Endothelial cell of umbilical vein (primary cell): ENCODE measurements at regions not wholly inside any gene's neighbourhood (a gene's known extent, or its start where the extent isn't known, plus 50 kb on each side); places are given as distances from the start of the nearest gene placed in this dataset.
"Not testable (repeated sequence)": the region's sequence is repeated elsewhere in the genome, so short reads cannot be mapped to it uniquely, and the experiment has no call there.

Experiments
- BruUV-seq: library from RNA; stranded (reverse); fragments of 400-500 nt; replicated peaks from 2 replicates; lab custom pipeline; 2021; lab: Mats Ljungman, UMichigan
- CTCF ChIA-PET: fragments of 300-600, 350-600 bp; sonication (Branson Sonifier 250); formaldehyde crosslinking; loops from one replicate; lab custom pipeline; 2021; ENCODE audit warnings: antibody characterized with exemption, inconsistent platforms; lab: Charles Lee
- POLR2A ChIA-PET: fragments of 300-600, 350-600 bp; sonication (Branson Sonifier 250); formaldehyde crosslinking; loops from one replicate; lab custom pipeline; 2021; ENCODE audit warnings: antibody characterized with exemption, inconsistent platforms; lab: Charles Lee
- DNase-seq: peaks from one replicate; pipeline ENCODE4 v3.0.0-alpha.2; 2011; ENCODE audit warnings: low read depth, low spot score
- FAIRE-seq: peaks from 2 replicates; lab custom pipeline; 2011; peaks lifted over from hg19 to GRCh38; lab: Jason Lieb, UNC
- H2AFZ ChIP-seq: 2 replicates; pipeline ENCODE4 v1.6.0; 2012; ENCODE audit warnings: low read depth, low read length, control low read depth, inconsistent platforms
- H3K27ac ChIP-seq: 2 replicates; pipeline ENCODE4 v1.5.1; 2011; ENCODE audit warnings: low read depth, mild to moderate bottlenecking, control low read depth, low read length, moderate library complexity; ENCODE audit not compliant: insufficient read depth
- H3K27me3 ChIP-seq, 2 experiments: 2 replicates each; pipeline versions ENCODE4 v1.6.0 to v1.6.1; 2011; ENCODE audit warnings: low read length in 2 of 2, mixed read lengths in 1 of 2; ENCODE audit not compliant: control insufficient read depth in 2 of 2, insufficient read depth in 2 of 2
- H3K36me3 ChIP-seq, 2 experiments: 2 replicates in 1 of 2; 3 replicates in 1 of 2; pipeline ENCODE4 v1.5.1; 2011; ENCODE audit warnings: low read length in 2 of 2, mild to moderate bottlenecking in 1 of 2, moderate library complexity in 1 of 2; ENCODE audit not compliant: control insufficient read depth in 2 of 2, insufficient read depth in 2 of 2; ENCODE audit errors: extremely low read depth in 1 of 2
- H3K4me1 ChIP-seq: 3 replicates; pipeline ENCODE4 v1.5.1; 2011; ENCODE audit warnings: mild to moderate bottlenecking, low read length; ENCODE audit not compliant: control insufficient read depth, insufficient read depth; ENCODE audit errors: extremely low read depth
- H3K4me2 ChIP-seq: 2 replicates; pipeline ENCODE4 v1.6.1; 2011; ENCODE audit warnings: low read length, control low read depth, mixed read lengths; ENCODE audit not compliant: insufficient read depth
- H3K4me3 ChIP-seq, 3 experiments: fragments of 200-600 bp in 1 of 3; sonication (generic), shearing (Covaris generic) in 1 of 3; replicated peaks in 1 of 3; 2 replicates each; pipeline ENCODE4 v1.5.1; 2011 to 2016; ENCODE audit warnings: control low read depth in 3 of 3, low read length in 3 of 3, mild to moderate bottlenecking in 2 of 3, inconsistent platforms in 1 of 3, low read depth in 1 of 3, moderate library complexity in 1 of 3; ENCODE audit not compliant: insufficient read depth in 1 of 3
- H3K79me2 ChIP-seq: 2 replicates; pipeline ENCODE4 v1.6.0; 2012; ENCODE audit warnings: low read length, inconsistent platforms; ENCODE audit not compliant: control insufficient read depth, insufficient read depth
- H3K9ac ChIP-seq: replicated peaks from 2 replicates; pipeline ENCODE3; 2011; ENCODE audit warnings: low read length, control low read depth; ENCODE audit not compliant: insufficient read depth; ENCODE audit errors: extremely low read depth
- H3K9me1 ChIP-seq: replicated peaks from 3 replicates; pipeline ENCODE4 v1.6.0; 2011; ENCODE audit warnings: mild to moderate bottlenecking, low read length; ENCODE audit not compliant: control insufficient read depth, insufficient read depth; ENCODE audit errors: extremely low read depth
- H3K9me3 ChIP-seq: replicated peaks from 2 replicates; pipeline ENCODE4 v1.5.1; 2012; ENCODE audit warnings: low read length, inconsistent platforms; ENCODE audit not compliant: control insufficient read depth, insufficient read depth
- H4K20me1 ChIP-seq: replicated peaks from 2 replicates; pipeline ENCODE3; 2011; ENCODE audit warnings: mild to moderate bottlenecking, low read length; ENCODE audit not compliant: control insufficient read depth, insufficient read depth; ENCODE audit errors: extremely low read depth
- FOS ChIP-seq: IDR thresholded peaks from 2 replicates; pipeline ENCODE4 v1.6.1; 2011; ENCODE audit warnings: mild to moderate bottlenecking, low read length, moderate library complexity, borderline replicate concordance; ENCODE audit not compliant: insufficient read depth
- MAX ChIP-seq: IDR thresholded peaks from 2 replicates; pipeline ENCODE4 v1.6.1; 2011; ENCODE audit not compliant: insufficient read depth, insufficient read length
- POLR2A ChIP-seq: IDR thresholded peaks from 2 replicates; pipeline ENCODE4 v1.6.1; 2012; ENCODE audit warnings: low read depth, mild to moderate bottlenecking, control low read depth, low read length
- dilution Hi-C: fragments of 300-500 bp; cut with MboI; formaldehyde crosslinking; loops from one replicate; pipeline ENCODE4 v1.15.0; 2019; ENCODE audit warnings: low sequenced_read_pairs; ENCODE audit not compliant: extremely low pct_ligation_motif_present
- intact Hi-C: fragments of 100-400 bp; cut with micrococcal nuclease; formaldehyde crosslinking; loops from one replicate; pipeline ENCODE4 v1.10.0; 2022

GRCh38 chr5:44674461-44674860, 134.3 kb upstream of the MRPS30 start:
- intact Hi-C loops: no loop called here
- DNase-seq (no peak), FAIRE-seq (no peak)
- no peaks in the 10 kb centered on the region for H3K36me3 ChIP-seq
- CTCF ChIA-PET: no interaction called here
- H3K4me1 ChIP-seq: no peaks in the 10 kb centered on the region
- no peak overlapping the region for H2AFZ ChIP-seq
- POLR2A ChIA-PET: no interaction called here
- no peak overlapping the region for H3K4me2 ChIP-seq
- no peaks in the 10 kb centered on the region for H3K79me2 ChIP-seq
- dilution Hi-C loops: no loop called here
- no TSS peak for BruUV-seq
- H3K9me3 ChIP-seq: no peaks in the 10 kb centered on the region
- no peak overlapping the region for H3K4me3 ChIP-seq
- H3K9me1 ChIP-seq: no peaks in the 10 kb centered on the region
- H4K20me1 ChIP-seq: no peaks in the 10 kb centered on the region
- no peaks in the 10 kb centered on the region for H3K27me3 ChIP-seq
- no peak for TF ChIP-seq POLR2A
- TF ChIP-seq MAX: no peak
- no peak for TF ChIP-seq FOS
- no peak overlapping the region for H3K9ac ChIP-seq
- H3K27ac ChIP-seq: no peak overlapping the region

GRCh38 chr5:44668471-44668870, 140.3 kb upstream of the MRPS30 start:
- POLR2A ChIA-PET: not testable (repeated sequence)

More at GRCh38 chr5:44668471-44668870, 140.3 kb upstream of the MRPS30 start:
- H3K4me2 ChIP-seq, H4K20me1 ChIP-seq, CTCF ChIA-PET, H3K4me3 ChIP-seq, H3K27ac ChIP-seq, DNase-seq, intact Hi-C loops, H3K9ac ChIP-seq, H3K4me1 ChIP-seq, H3K27me3 ChIP-seq, H3K9me3 ChIP-seq, H3K79me2 ChIP-seq, H2AFZ ChIP-seq, BruUV-seq, H3K9me1 ChIP-seq, H3K36me3 ChIP-seq, dilution Hi-C loops, FAIRE-seq: not testable (repeated sequence)
